ENCODE measurements at regions not wholly inside any gene's neighbourhood (a gene's known extent, or its start where the extent isn't known, plus 50 kb on each side); places are given as distances from the start of the nearest gene placed in this dataset.

DNA sequence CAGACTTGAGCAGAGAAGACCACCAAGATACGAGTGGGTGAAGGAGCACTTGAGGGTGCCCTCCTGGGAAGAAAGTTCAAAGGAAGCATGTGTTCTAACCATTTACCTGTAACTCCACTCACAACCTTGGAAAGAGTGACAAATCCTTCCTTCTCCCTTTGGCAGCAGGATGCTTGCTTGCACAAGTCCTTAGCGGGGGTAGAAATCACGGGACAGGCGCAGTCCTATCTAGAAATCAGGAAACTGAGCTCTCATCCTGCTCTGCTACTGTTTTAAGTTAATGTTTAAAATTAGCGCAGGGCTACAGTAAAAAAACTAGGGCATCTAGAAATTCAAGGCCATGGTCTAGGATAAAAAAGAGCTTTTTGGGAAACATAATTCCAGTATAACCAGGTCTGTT, 100.9 kb upstream of the PTPRM start:
- Mint-ChIP-seq H3K27ac (no peak overlapping the region), H3K4me1 (no peaks in the 10 kb centered on the region), H3K36me3 (no peaks in the 10 kb centered on the region), H3K4me3 (no peak overlapping the region), H3K9me3 (no peaks in the 10 kb centered on the region), H3K27me3 (no peaks in the 10 kb centered on the region)
- CTCF ChIA-PET, result no interaction called here
- DNase-seq, result no peak

DNA sequence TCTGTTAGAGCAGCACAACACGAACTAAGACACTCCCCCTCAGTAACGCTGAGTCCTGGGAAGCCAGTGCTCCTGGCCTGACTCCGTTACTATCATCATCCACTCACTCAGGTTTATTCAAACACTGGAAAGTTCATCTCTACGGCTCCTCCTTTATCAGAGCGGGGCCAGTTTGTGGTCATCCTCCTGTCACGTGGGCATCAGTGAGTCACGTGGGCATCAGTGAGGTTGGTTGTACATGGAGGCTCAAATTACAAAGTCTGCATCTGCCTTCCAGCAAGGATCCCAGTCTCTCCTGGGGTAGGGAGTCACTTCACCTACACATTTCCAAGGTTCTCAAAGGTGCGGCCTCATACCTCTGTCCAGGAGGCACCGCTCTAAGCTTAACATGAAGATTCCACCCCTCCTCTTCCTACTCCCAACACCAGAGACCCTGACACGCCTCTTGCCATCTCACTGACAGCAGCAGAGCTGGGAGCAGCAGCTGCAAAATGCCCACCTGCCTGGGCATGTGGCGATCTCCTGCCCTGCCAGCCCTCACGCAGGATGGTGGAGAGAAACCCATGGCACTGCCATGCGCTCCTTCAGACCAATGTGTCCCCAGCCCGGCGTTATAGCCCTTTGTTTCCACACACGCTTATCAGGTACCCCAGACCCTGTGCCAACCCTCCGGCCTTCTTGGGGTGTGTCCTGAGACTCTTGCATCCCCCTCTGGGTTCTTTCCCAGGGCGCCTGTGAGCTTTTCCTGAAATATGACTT, 99.2 kb upstream of the PTPRM start:
- DNase-seq, result no peak
- H3K36me3 Mint-ChIP-seq, result no peaks in the 10 kb centered on the region
- no peaks in the 10 kb centered on the region for H3K9me3 Mint-ChIP-seq
- no peak overlapping the region for H3K4me3 Mint-ChIP-seq
- no peak overlapping the region for H3K27ac Mint-ChIP-seq
- H3K27me3 Mint-ChIP-seq, result no peaks in the 10 kb centered on the region
- H3K4me1 Mint-ChIP-seq, result no peaks in the 10 kb centered on the region
- CTCF ChIA-PET, result no interaction called here

DNA sequence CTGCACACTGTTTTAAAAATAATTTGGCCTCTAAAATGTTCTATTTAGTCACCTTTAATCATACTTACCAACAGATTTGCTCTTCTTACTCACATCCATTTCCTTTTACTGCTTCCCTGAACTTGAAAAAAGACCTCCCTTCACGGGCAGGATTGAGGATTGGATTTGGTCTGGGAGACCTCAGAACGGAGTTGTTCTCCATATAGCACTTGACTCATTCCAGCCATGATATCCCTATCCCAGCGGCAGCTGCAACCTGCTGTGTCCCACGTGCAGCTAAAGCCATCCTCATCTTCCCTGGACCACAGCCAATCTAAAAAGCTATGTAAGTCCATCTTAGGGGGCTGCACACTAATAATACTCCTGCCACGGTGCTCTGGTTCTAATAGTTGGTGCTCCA, 97.0 kb upstream of the PTPRM start:
- Mint-ChIP-seq H3K36me3 (no peaks in the 10 kb centered on the region), H3K4me3 (no peak overlapping the region), H3K27me3 (no peaks in the 10 kb centered on the region), H3K9me3 (no peaks in the 10 kb centered on the region), H3K4me1 (no peaks in the 10 kb centered on the region), H3K27ac (no peak overlapping the region)
- CTCF ChIA-PET, result no interaction called here
- DNase-seq, result no peak

DNA sequence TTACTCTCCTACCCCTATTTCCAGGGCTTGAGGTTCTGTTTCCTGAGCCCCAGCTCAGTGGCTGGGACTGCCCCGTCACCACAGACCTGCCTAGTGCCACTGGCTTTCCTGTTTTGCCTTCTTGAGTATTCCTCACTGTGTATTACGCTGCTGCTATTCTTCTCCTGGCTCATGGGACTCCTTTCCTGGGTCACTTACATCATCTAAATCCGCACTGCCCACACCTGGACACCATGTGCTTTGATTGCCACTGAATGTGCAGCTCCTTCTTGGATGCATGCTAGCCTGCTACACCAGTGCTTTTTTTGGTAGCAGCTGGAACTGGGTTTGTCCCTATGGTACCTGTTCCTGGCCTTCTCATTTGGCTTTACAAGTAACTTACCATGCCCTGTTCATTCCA, 96.6 kb upstream of the PTPRM start:
- no peak for DNase-seq
- CTCF ChIA-PET, result no interaction called here

DNA sequence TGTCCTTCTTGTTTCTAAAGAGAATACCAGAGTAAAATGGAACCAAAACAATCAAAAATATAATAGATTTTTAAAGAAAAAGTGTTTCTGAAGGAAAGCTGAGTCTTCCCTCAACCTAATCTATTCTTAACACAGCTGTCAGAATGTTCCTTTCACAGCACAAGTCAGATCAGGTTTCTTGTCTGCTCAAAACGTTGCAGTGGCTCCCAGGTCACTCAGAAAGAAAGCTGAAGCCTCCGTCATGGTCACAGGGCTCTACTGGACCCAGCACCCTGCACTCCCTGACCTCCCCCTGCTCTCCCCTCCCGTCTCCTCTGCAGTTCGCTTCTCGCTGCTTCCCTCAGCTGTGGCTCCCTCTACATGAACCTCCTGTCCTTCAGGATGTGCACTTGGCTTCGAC, 90.7 kb upstream of the PTPRM start:
- Mint-ChIP-seq H3K27me3 (no peaks in the 10 kb centered on the region), H3K36me3 (no peaks in the 10 kb centered on the region), H3K4me1 (no peaks in the 10 kb centered on the region), H3K9me3 (no peaks in the 10 kb centered on the region), H3K4me3 (no peak overlapping the region), H3K27ac (no peak overlapping the region)
- DNase-seq, result no peak
- CTCF ChIA-PET, result no interaction called here

More for the DNA sequence above, 96.6 kb upstream of the PTPRM start:
- no peak overlapping the region for H3K4me3 Mint-ChIP-seq
- H3K27ac Mint-ChIP-seq, result no peak overlapping the region
- H3K36me3 Mint-ChIP-seq, result no peaks in the 10 kb centered on the region
- H3K27me3 Mint-ChIP-seq, result no peaks in the 10 kb centered on the region
- no peaks in the 10 kb centered on the region for H3K4me1 Mint-ChIP-seq
- no peaks in the 10 kb centered on the region for H3K9me3 Mint-ChIP-seq

DNA sequence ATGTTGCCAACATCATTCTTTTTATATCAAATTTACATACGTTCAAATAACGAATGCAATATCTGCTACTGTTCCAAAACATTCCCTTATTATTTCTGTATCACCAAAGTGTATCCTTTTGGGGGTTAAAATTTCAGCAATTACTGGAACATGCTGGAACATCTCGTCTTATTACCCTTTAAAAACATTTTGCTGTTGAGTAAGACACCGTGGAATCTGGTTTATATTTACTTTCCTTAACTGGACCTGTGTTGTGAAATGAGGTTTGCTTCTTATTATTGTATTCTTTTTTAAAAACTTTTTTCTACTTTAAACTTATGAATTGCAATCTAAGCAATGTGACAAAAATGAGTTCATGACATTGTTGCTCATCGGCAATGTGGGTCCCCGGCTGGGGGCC, 87.4 kb upstream of the PTPRM start:
- no peak overlapping the region for H3K4me3 Mint-ChIP-seq
- CTCF ChIA-PET, result no interaction called here
- DNase-seq, result no peak
- H3K4me1 Mint-ChIP-seq, result no peaks in the 10 kb centered on the region
- H3K27me3 Mint-ChIP-seq, result no peaks in the 10 kb centered on the region
- H3K9me3 Mint-ChIP-seq, result no peaks in the 10 kb centered on the region
- H3K36me3 Mint-ChIP-seq, result no peaks in the 10 kb centered on the region
- no peak overlapping the region for H3K27ac Mint-ChIP-seq

DNA sequence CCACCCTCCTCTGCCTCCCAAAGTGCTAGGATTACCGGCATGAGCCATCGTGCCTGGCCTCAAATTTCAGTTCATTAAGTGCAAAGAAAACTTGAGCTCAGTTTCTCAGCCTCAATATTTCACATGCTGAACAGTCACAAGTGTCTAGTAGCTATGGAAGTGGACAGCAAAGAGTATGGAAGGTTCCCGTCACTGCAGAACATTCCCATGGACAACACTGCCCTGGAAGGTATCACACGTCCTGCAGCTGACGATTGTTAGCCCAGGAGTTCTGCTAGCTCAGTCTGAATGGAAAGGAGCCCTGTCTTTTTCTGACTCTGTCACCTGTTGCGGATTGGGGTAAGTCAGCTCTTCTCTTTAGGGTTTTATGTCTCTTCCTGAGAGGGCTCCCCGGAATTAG, 86.2 kb upstream of the PTPRM start:
- CTCF ChIA-PET, result no interaction called here
- no peaks in the 10 kb centered on the region for H3K27me3 Mint-ChIP-seq
- H3K27ac Mint-ChIP-seq, result no peak overlapping the region
- no peaks in the 10 kb centered on the region for H3K36me3 Mint-ChIP-seq
- no peaks in the 10 kb centered on the region for H3K9me3 Mint-ChIP-seq
- H3K4me3 Mint-ChIP-seq, result no peak overlapping the region
- H3K4me1 Mint-ChIP-seq, result no peaks in the 10 kb centered on the region
- DNase-seq, result no peak

DNA sequence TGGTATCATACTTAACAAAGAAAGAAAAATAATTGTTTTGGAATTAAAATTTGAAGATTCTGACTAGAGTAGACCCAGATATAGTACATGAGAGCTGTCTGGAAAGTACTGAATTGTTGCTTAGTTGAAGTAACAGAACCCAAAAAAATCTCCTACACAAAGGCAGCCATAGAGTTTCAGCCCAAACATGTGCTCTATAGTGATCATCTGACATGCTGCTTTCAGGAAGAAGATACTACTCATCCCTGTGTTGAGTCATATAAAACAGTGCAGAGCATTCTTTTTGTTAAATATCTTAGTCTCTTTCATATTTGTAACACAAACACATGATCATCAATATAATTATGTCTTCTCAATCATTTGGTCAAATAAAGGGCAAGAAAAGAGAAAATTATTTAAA, 84.8 kb upstream of the PTPRM start:
- CTCF ChIA-PET, result no interaction called here
- Mint-ChIP-seq H3K36me3 (no peaks in the 10 kb centered on the region), H3K4me1 (no peaks in the 10 kb centered on the region)

DNA sequence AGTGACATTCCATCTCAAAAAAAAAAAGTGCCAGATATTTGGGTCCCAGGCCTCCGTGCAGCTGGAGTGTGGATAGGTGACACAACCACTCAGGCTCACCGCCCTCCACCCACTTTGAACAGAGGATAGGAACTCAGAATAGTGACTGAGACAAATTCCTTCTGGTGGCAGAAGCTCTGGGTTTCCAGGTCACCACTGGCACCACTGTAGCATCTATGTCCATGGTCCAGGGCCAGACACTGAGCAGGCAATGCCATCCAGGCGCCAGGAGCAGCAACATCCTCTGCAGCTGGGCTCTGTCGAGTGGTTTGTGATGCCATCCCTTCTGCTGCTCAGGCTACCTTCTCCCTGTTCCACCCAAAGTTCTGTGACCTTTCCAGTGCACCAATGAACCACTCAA, 81.5 kb upstream of the PTPRM start:
- DNase-seq, result no peak
- H3K27me3 Mint-ChIP-seq, result no peaks in the 10 kb centered on the region
- CTCF ChIA-PET, result no interaction called here
- H3K27ac Mint-ChIP-seq, result no peak overlapping the region
- H3K36me3 Mint-ChIP-seq, result no peaks in the 10 kb centered on the region
- no peak overlapping the region for H3K4me3 Mint-ChIP-seq
- no peaks in the 10 kb centered on the region for H3K9me3 Mint-ChIP-seq
- no peaks in the 10 kb centered on the region for H3K4me1 Mint-ChIP-seq

More for the DNA sequence above, 84.8 kb upstream of the PTPRM start:
- no peaks in the 10 kb centered on the region for H3K9me3 Mint-ChIP-seq
- no peak overlapping the region for H3K4me3 Mint-ChIP-seq
- no peak overlapping the region for H3K27ac Mint-ChIP-seq
- DNase-seq, result no peak
- H3K27me3 Mint-ChIP-seq, result no peaks in the 10 kb centered on the region

DNA sequence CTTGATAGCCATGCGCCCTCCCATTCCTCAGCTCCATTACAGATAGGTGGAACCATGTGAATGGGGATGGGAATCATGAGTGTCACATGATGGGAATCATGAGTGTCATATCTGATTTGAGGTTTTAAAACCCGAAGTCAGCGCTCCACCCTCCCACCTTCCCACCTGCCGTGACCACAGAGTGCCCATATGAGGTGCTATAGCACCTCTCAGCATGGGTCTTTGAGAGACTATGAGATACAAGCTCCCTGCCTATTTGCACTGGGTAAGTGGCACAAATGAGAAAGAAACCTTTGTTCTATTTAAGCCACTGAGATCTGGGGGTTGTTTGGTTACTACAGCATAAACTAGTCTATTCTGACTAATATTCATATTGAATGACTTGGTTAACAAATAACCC, 78.5 kb upstream of the PTPRM start:
- H3K4me3 Mint-ChIP-seq, result no peak overlapping the region

DNA sequence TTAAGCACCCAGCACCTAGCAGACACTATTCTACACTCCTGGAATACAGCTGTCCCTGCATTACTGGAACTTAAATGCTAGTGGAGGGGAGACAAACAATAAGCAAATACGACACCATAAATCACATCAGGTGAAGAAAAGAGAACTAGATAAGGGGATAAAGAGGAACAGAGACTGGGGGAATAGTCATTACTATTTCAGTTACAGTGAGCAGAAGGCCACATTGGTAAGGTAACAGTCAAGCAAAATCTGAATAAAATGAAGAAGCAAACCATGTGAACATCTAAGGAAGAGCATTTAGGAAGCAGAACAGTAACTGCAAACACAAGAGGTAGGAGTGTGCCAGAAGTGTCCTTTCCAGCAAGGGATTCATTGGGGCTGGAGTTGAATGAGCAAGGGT, 77.0 kb upstream of the PTPRM start:
- H3K4me3 Mint-ChIP-seq, result no peak overlapping the region
- H3K9me3 Mint-ChIP-seq, result no peaks in the 10 kb centered on the region

More for the DNA sequence above, 78.5 kb upstream of the PTPRM start:
- no peaks in the 10 kb centered on the region for H3K36me3 Mint-ChIP-seq
- no peaks in the 10 kb centered on the region for H3K9me3 Mint-ChIP-seq
- no peak for DNase-seq
- no peaks in the 10 kb centered on the region for H3K4me1 Mint-ChIP-seq
- CTCF ChIA-PET, result no interaction called here
- H3K27me3 Mint-ChIP-seq, result no peaks in the 10 kb centered on the region
- H3K27ac Mint-ChIP-seq, result no peak overlapping the region

DNA sequence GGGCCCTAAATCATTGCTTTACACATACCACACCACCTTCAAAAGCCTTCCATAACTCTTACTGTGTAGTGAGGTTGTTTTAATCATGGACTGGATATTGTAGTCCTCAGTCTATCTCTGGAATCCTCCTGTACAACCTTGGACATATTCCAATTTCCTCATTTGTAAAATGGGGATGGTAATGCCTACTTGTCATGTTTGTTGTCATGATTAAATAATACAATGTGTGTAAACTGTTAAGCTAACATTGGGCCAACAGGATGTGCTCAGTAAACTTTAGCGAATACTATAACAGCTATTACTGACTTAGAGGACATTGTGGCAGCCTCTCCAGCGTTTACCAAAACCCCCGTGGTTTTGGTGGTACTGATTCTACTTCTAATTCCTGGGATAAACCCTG, 74.7 kb upstream of the PTPRM start:
- H3K27ac Mint-ChIP-seq, result no peak overlapping the region
- H3K4me1 Mint-ChIP-seq, result no peaks in the 10 kb centered on the region
- peaks cover 2% of the 10 kb centered on the region for H3K9me3 Mint-ChIP-seq
- no peak overlapping the region for H3K4me3 Mint-ChIP-seq
- CTCF ChIA-PET, result no interaction called here
- no peaks in the 10 kb centered on the region for H3K36me3 Mint-ChIP-seq
- no peak for DNase-seq
- no peaks in the 10 kb centered on the region for H3K27me3 Mint-ChIP-seq

More for the DNA sequence above, 77.0 kb upstream of the PTPRM start:
- Mint-ChIP-seq H3K27ac (no peak overlapping the region), H3K36me3 (no peaks in the 10 kb centered on the region), H3K4me1 (no peaks in the 10 kb centered on the region), H3K27me3 (no peaks in the 10 kb centered on the region)
- no peak for DNase-seq
- CTCF ChIA-PET, result no interaction called here

DNA sequence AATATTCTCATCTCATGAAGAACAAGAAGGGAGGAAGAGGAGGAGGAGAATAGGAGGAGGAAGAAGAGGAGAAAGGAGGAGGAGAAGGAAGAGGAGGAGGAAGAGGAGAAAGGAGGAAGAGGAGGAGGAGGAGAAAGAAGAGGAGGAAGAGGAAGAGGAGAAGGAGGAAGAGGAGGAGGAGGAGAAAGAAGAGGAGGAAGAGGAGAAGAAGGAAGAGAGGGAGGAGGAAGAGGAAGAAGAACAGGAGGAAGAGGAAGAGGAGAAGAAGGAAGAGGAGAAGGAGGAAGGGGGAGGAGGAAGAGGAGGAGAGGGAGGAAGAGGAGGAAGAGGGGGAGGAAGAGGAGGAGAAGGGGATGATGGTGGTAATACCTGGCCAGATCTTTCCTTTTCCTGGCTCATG, 70.0 kb upstream of the PTPRM start:
- no peak for DNase-seq
- Mint-ChIP-seq H3K27me3 (no peaks in the 10 kb centered on the region), H3K27ac (no peak overlapping the region), H3K4me1 (no peaks in the 10 kb centered on the region), H3K36me3 (no peaks in the 10 kb centered on the region), H3K9me3 (peaks cover 2% of the 10 kb centered on the region), H3K4me3 (no peak overlapping the region)
- CTCF ChIA-PET, result no interaction called here

DNA sequence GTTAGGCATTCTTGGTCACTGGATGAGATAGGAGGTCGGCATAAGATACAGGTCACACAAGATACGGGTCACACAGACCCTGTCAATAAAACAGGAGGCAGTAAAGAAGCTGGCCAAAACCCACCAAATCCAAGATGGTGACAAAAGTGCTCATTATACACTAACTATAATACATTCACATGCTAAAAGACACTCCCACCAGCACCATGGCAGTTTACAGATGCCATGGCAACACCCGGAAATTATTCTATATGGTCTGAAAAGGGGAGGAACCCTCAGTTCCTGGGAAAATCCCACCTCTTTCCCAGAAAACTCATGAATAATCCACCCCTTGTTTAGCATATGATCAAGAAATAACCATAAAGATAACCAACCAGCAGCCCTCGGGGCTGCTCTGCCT, 56.0 kb upstream of the PTPRM start:
- Mint-ChIP-seq H3K9me3 (peaks cover 7% of the 10 kb centered on the region), H3K36me3 (no peaks in the 10 kb centered on the region), H3K27me3 (no peaks in the 10 kb centered on the region), H3K4me1 (no peaks in the 10 kb centered on the region), H3K27ac (no peak overlapping the region), H3K4me3 (no peak overlapping the region)
- CTCF ChIA-PET, result no interaction called here
- DNase-seq, result no peak

DNA sequence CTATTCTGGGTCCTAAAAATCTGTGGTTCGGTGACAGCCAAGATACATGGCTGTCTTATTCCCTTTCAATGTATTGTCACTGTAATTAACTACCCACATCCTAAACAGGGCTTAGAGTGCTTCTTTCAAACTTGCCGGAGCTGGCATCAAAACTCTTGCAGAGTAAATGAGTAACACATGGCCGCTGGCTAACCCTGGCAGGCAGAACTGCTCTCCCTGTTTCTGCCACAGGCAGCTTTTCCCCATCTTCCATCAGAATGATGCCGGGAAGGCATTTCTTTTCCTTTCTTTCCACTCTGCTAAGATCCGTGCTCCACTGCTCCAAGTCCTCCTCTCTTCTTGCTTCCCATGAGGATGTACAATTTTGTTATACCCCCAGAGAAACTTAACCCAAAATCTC, 54.8 kb upstream of the PTPRM start:
- no peak for DNase-seq
- no peaks in the 10 kb centered on the region for H3K36me3 Mint-ChIP-seq
- CTCF ChIA-PET, result no interaction called here

DNA sequence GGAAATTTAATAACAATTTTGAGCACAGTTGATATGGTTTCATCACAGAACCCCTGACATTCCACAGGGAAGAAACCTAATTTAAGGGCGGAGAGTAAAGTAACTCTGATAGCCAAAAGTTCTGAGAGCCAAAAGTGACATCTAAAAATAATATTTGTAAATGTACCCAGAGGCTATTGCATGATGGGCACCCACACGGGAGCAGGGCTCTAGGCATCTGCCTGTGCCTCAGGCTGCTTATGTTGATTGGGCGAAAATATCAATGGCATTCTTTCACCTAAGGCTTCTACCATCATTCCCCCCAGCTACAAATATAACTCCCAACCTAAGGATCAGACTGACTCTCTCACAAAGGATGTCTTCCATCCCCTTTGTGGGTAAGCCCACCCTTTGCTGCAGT, 54.1 kb upstream of the PTPRM start:
- peaks cover 7% of the 10 kb centered on the region for H3K9me3 Mint-ChIP-seq
- H3K36me3 Mint-ChIP-seq, result no peaks in the 10 kb centered on the region
- H3K27ac Mint-ChIP-seq, result no peak overlapping the region
- H3K4me3 Mint-ChIP-seq, result no peak overlapping the region
- CTCF ChIA-PET, result no interaction called here
- no peaks in the 10 kb centered on the region for H3K27me3 Mint-ChIP-seq
- H3K4me1 Mint-ChIP-seq, result no peaks in the 10 kb centered on the region
- DNase-seq, result no peak

More for the DNA sequence above, 54.8 kb upstream of the PTPRM start:
- H3K4me3 Mint-ChIP-seq, result no peak overlapping the region
- H3K9me3 Mint-ChIP-seq, result peaks cover 7% of the 10 kb centered on the region
- H3K4me1 Mint-ChIP-seq, result no peaks in the 10 kb centered on the region
- H3K27me3 Mint-ChIP-seq, result no peaks in the 10 kb centered on the region
- no peak overlapping the region for H3K27ac Mint-ChIP-seq

Data from activated naive CD4-positive, alpha-beta T cell treated with anti-CD3 and anti-CD28 coated beads, Interleukin-2, amount 10 ng/mL, durations not matched to agents 7 days and 5 days (primary cell).